HG03571 (cell line): ENCODE measurements at regions not wholly inside any gene's neighbourhood (a gene's known extent, or its start where the extent isn't known, plus 50 kb on each side); places are given as distances from the start of the nearest gene placed in this dataset.

Experiments
- ATAC-seq: cut with Tn5 transposase; IDR thresholded peaks from one replicate; pipeline ENCODE4 v1.9.1; 2021; ENCODE audit not compliant: unreplicated experiment

GRCh38 chr6:167532410-167533288 is 207.8 kb downstream of the TTLL2 start:
- no peak for ATAC-seq

DNA sequence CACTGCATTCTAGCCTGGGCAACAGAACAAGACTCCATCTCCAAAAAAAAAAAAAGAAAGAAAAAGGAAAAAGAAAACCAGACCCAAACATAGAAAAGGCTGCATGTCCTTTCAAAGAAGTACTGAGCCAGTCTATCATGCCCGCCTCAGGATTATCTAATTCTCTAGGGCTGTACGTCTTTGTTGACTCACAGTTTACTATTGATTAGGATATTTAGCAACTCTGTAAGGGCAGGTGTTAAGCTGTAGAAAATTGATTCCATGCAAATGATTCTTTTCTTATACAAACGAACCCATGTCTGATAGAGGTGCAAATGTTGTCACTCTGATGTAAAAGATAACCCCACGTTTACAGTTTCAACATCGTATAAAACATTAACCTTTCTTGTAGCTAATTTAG is 209.0 kb downstream of the TTLL2 start:
- no peak for ATAC-seq

- no peak for ATAC-seq
These were observed 212.9 kb downstream of the TTLL2 start for GRCh38 chr6:167537816-167538215.

DNA sequence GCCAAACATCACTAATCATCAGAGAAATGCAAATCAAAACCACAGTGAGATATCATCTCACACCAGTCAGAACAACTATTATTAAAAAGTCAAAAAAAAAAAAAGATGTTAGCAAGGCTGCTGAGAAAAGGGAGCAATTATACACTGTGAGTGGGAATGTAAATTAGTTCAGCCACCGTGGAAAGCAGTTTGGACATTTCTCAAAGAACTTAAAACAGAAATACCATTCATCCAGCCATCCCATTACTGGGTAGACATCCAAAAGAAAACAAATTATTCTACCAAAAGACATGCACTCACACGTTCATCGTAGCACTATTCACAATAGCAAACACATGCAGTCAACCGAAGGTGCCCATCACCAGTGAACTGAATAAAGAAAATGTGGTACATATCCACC is 213.9 kb downstream of the TTLL2 start:
- no peak for ATAC-seq

DNA sequence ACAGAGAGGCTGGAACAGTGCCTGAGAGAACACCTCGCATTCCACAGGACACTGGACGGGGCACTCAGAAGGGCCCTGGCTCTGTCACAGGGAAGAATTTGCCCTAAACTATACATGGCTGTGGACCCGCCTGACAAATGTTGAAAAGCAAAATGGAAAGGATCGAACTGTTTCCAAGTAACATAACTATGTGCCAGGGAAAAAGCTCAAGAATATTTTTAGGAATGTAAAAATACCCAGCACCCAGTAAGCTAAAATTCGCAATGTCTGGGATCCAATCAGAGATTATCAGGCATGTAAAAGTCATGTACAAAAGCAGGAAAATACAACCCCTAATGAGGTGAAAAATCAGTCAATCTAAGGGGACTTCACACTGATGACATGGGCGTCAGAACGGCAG is 215.9 kb downstream of the TTLL2 start:
- ATAC-seq, result no peak

GRCh38 chr6:167541544-167541943 is 216.7 kb downstream of the TTLL2 start:
- ATAC-seq, result no peak

DNA sequence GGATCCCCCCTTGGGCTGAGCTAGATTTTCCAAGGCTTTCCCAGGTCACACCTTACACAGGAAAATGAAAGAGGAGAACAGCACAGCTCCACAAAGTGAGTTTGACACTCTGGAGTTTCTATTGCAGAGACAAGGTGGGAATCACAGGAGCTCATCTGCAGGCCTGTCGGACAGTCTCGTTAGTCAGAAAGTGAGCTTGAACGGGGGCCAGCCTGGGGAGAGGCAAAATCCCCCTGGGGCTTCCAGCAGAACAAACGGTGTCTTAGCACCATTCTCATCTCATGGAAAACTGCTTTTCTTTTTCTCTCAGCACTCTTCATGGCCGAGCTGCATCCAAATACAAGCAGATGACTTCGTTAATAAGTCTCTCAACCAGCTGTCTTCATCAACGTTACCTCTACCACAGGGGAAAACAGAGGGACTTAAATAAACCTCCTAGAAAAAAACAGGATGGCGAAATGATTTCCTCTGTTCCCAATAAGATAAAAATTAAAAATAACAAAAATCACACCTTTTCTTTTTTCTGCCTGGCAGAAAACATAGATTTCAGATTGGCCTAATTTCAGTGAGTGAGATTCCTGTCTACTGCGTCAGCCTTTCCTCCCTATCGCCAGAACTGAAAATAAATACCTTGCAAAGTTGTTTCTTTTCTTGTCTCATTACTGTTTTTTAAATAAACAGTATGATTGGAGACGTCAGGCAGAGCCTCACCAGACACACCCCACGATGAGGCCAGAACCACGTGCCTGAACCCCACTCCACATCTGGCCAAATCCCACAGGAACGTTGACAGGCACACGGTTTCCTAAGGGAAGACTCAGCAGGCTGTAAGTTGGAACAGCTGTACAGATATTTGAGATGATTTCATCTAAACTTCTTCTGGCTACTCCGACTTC is 219.0 kb downstream of the TTLL2 start:
- ATAC-seq, result no peak

- no peak for ATAC-seq
These were observed 221.9 kb downstream of the TTLL2 start for GRCh38 chr6:167546611-167547327.

DNA sequence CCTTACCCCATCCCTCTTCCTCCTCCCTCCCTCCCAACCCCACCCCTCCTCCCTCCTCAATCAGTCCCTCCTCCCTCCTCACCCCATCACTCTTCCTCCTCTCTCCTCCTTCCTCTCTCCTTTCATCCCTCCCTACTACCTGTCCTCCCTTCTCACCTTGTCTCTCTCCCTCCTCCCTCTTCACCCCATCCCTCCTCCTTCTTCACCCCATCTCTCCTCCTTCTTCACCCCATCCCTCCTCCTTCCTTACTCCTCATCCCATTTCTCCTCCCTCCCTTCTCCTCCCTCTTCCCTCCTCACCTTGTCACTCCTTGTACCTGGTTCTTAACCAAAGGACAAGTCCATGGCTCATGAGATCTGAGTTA is 222.4 kb downstream of the TTLL2 start:
- ATAC-seq, result no peak

GRCh38 chr6:167547751-167548150 is 222.9 kb downstream of the TTLL2 start:
- ATAC-seq, result no peak

GRCh38 chr6:167548451-167548850 is 223.6 kb downstream of the TTLL2 start:
- no peak for ATAC-seq

- ATAC-seq, result no peak
These were observed 224.3 kb downstream of the TTLL2 start for GRCh38 chr6:167549213-167549612.

GRCh38 chr6:167550941-167551627 is 226.2 kb downstream of the TTLL2 start:
- no peak for ATAC-seq

GRCh38 chr6:167551628-167552257 is 226.9 kb downstream of the TTLL2 start:
- no peak for ATAC-seq

GRCh38 chr6:167552258-167552630 is 227.4 kb downstream of the TTLL2 start:
- no peak for ATAC-seq

GRCh38 chr6:167552961-167553735 is 228.3 kb downstream of the TTLL2 start:
- ATAC-seq, result no peak

- no peak for ATAC-seq
These were observed 228.8 kb downstream of the TTLL2 start for GRCh38 chr6:167553736-167554119.

DNA sequence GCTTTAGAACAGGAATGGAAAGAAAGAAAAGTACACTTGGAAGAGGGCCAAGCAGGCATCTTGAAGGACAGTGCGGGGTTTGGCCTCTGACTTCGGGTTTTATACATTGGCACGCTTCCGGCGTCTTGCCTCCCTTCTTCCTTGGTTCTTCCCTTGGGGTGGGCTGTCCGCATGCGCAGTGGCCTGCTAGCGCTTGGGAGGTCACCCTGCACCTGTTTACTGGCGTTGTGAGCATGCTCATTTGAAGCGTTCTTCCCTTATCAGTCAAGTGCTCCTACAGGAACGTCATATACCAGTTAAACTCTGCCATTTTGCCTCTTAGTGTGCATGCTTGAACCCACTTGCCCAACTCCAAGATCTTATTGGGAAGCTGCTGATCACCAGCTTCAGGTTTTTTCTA is 230.0 kb downstream of the TTLL2 start:
- ATAC-seq, result no peak

DNA sequence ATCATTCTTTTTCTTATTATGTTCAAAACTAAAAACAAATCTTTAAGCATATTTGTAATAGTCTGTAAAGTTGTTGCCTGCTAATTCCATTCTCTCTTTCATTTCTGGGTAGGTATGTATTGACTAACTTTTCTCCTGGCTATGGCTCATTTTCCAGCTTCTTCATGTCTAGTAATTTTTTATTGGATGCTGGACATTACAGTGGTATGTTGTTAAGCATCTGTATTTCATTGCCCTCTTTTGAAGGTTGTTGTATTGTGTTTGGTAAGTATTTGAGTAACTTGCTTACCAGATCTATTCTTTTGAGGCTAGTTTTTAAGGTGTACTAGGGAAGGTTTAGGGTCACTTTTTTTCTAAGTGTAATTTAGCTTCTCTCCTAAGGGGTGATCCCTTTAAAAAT is 230.9 kb downstream of the TTLL2 start:
- no peak for ATAC-seq

DNA sequence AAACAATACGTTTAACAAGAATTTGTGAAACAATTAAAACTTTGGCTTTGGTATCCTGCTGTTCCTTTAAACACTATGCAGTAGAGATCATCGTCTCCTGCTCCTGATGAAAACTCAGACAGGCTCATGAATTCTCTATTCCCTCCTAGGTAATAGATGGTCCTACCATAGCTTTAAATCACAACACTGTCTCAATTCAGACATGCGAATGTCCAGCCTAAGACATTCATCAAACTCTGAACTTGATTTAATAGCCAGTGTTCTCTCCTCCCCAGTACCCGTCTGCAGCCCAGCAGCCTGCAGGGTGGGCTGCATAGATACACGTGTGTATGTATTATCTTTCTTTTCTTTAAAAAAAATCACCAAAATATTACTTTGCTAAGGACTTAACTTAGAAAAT is 232.8 kb downstream of the TTLL2 start:
- ATAC-seq, result no peak
